BJ (cell line): ENCODE measurements at regions not wholly inside any gene's neighbourhood (a gene's known extent, or its start where the extent isn't known, plus 50 kb on each side); places are given as distances from the start of the nearest gene placed in this dataset.
"Not testable (repeated sequence)": the region's sequence is repeated elsewhere in the genome, so short reads cannot be mapped to it uniquely, and the experiment has no call there.

Source experiments
- CTCF ChIA-PET: fragments of 350-600 bp; formaldehyde crosslinking; extraction: SDS; loops from one replicate; lab custom pipeline; 2021; ENCODE audit warnings: antibody characterized with exemption, inconsistent platforms; lab: Yijun Ruan, JAX
- POLR2A ChIA-PET: fragments of 300-600 bp; sonication (Branson Sonifier 250); formaldehyde crosslinking; extraction: SDS; loops from one replicate; lab custom pipeline; 2021; ENCODE audit warnings: antibody characterized with exemption; lab: Charles Lee
- DNase-seq: peaks from one replicate; pipeline ENCODE4 v3.0.0-alpha.2; 2011; ENCODE audit warnings: low read depth
- H3K27me3 ChIP-seq: 2 replicates; pipeline ENCODE4 v1.6.0; 2011; ENCODE audit warnings: low read length; ENCODE audit not compliant: control insufficient read depth, insufficient read depth
- H3K36me3 ChIP-seq: 2 replicates; pipeline ENCODE4 v1.5.1; 2011; ENCODE audit warnings: low read length; ENCODE audit not compliant: control insufficient read depth, insufficient read depth
- H3K4me3 ChIP-seq: 2 replicates; pipeline ENCODE4 v1.5.1; 2011; ENCODE audit warnings: low read depth, mild to moderate bottlenecking, control low read depth, low read length
- TF ChIP-seq, protein P1 (sequence below): IDR thresholded peaks from 2 replicates; pipeline ENCODE4 v1.5.1; 2011; ENCODE audit warnings: low read depth, mild to moderate bottlenecking, control low read depth, inconsistent platforms, low read length, moderate library complexity; ENCODE audit not compliant: insufficient read depth

DNA sequence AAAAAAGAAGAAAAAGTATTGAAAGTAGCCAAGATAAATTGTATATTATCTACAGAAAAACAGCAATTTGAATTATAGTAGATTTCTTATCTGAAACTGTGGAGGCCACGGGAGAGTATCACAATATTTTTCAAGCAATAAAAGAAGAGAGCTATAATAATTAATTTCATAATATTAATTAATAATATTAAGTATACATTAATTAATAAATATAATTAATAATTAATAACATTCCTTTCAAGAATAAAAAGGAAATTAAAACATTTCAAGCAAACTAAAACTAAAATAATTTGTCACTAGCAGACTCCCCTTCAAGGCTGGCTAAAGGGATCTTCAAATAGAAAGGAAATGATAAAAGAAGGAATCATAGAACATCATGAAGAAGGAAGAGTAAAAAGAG is 372.7 kb upstream of the KYNU start:
- Histone ChIP-seq H3K27me3 (no peaks in the 10 kb centered on the region), H3K4me3 (no peak overlapping the region), H3K36me3 (no peaks in the 10 kb centered on the region)
- TF ChIP-seq, protein P1, sequence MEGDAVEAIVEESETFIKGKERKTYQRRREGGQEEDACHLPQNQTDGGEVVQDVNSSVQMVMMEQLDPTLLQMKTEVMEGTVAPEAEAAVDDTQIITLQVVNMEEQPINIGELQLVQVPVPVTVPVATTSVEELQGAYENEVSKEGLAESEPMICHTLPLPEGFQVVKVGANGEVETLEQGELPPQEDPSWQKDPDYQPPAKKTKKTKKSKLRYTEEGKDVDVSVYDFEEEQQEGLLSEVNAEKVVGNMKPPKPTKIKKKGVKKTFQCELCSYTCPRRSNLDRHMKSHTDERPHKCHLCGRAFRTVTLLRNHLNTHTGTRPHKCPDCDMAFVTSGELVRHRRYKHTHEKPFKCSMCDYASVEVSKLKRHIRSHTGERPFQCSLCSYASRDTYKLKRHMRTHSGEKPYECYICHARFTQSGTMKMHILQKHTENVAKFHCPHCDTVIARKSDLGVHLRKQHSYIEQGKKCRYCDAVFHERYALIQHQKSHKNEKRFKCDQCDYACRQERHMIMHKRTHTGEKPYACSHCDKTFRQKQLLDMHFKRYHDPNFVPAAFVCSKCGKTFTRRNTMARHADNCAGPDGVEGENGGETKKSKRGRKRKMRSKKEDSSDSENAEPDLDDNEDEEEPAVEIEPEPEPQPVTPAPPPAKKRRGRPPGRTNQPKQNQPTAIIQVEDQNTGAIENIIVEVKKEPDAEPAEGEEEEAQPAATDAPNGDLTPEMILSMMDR, result no peak
- ChIA-PET CTCF (no interaction called here), POLR2A (no interaction called here)
- no peak for DNase-seq

DNA sequence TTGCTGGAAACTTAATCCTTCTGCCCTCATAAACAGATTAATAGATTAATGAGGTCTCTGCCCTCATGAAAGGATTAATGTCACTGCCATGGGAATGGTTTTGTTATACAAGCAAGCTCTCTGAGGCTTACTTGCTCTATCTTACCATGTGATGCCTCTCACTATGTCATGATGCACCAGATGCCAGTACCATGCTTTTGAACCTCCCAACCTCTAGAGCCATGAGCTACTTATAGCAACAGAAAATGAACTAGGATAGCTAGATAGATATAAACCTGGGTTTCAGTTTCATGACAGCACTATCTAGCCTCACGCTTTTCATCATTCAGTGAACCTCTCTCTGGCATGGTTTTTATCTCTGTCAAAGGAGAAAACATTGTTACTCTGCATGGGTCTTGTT is 371.6 kb upstream of the LRP1B start:
- CTCF ChIA-PET, result no interaction called here
- Histone ChIP-seq H3K27me3 (no peaks in the 10 kb centered on the region), H3K4me3 (no peak overlapping the region), H3K36me3 (no peaks in the 10 kb centered on the region)
- POLR2A ChIA-PET, result no interaction called here
- no peak for DNase-seq
- TF ChIP-seq, protein P1, result no peak

DNA sequence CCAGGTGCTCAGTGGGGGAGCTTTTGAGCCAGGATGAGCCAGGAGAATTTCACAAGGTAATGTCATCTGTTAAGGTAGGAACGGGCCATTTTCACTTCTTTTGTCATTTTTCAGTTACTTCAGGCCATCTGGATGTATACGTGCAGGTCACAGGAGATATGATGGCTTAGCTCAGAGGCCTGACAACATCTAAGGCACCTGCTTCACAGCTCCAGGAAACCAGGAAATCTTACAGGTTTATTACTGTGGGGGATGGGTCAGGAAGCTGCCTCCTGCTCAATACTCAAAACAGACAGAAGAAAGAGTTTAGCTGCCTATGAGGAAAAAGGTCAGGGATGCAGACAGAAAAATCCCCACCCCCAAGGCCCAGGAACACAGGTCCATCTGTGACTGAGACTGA is 364.3 kb upstream of the LRP1B start:
- no peaks in the 10 kb centered on the region for H3K36me3 ChIP-seq
- H3K27me3 ChIP-seq, result no peaks in the 10 kb centered on the region
- POLR2A ChIA-PET, result no interaction called here
- TF ChIP-seq, protein P1, result no peak
- CTCF ChIA-PET, result interaction anchor here (0.7 kb wide), 1 partner anchor 100 kb away, joined by 3 read pairs; no protein-coding TSS in a partner anchor
- H3K4me3 ChIP-seq, result no peak overlapping the region
- no peak for DNase-seq

DNA sequence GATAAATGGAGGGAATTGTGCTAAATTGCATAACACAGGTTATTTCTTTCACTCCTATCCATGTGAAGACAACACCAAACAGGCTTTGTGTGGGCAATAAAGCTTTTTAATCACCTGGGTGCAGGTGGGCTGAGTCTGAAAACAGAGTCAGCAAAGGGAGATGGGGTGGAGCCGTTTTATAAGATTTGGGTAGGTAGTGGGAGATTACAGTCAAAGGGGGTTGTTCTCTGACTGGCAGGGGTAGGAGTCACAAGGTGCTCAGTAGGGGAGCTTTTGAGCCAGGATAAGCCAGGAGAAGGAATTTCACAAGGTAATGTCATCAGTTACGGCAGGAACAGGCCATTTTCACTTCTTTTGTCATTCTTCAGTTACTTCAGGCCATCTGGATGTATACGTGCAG is 358.8 kb upstream of the LRP1B start:
- POLR2A ChIA-PET, result not testable (repeated sequence)

DNA sequence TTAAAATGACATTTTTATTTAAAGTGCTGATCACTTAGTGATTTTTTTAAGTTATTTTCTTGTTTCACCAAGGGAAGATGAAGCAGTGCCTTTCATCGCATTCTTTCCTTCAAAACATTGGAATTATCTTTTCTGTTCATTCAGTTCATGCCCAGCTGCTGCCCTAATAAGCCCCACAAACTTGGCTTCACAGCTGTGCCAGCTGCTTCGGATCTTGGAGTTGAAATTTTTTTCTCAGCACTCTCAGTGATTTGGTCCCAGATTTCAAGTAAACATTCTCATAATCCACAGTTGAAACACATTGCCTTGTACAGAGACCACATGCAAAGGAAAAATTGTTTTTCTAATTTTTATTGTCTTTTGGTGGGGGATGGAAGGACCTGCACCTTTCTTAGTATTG is 353.3 kb upstream of the LRP1B start:
- H3K27me3 ChIP-seq, result no peaks in the 10 kb centered on the region
- CTCF ChIA-PET, result no interaction called here
- H3K36me3 ChIP-seq, result no peaks in the 10 kb centered on the region
- POLR2A ChIA-PET, result no interaction called here
- no peak for DNase-seq
- no peak overlapping the region for H3K4me3 ChIP-seq
- TF ChIP-seq, protein P1, result no peak

More for the DNA sequence above, 358.8 kb upstream of the LRP1B start:
- H3K4me3 ChIP-seq, H3K27me3 ChIP-seq, DNase-seq, H3K36me3 ChIP-seq: not testable (repeated sequence)
- CTCF ChIA-PET, result interaction anchor here (0.6 kb wide), 1 partner anchor 15 kb away, joined by 3 read pairs; no protein-coding TSS in a partner anchor

DNA sequence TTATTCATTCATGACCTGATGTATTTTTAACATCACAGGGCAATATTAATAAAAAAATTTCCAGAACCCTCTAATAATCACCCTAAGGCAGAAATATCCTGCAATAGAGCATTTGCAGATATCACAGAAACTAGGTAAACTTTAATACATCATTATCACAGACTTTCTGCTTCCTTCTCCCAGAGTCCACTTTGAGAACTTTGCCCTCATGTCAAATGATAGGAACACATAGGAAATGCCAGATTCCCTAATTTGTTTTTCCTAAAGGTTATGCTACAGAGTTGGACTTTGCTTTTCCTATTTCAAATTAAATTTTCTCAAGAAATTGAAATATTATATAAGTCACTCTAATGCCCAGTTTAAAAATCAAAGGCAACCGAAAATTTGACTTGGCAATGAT is 352.8 kb upstream of the LRP1B start:
- ChIA-PET CTCF (no interaction called here), POLR2A (no interaction called here)
- no peak for DNase-seq
- Histone ChIP-seq H3K27me3 (no peaks in the 10 kb centered on the region), H3K36me3 (no peaks in the 10 kb centered on the region), H3K4me3 (no peak overlapping the region)
- TF ChIP-seq, protein P1, result no peak
